HepG2 (cell line): ENCODE measurements at regions not wholly inside any gene's neighbourhood (a gene's known extent, or its start where the extent isn't known, plus 50 kb on each side); places are given as distances from the start of the nearest gene placed in this dataset.

ENCODE experiments used
- ATAC-seq: fragments of 200-7000 bp; cut with Tn5 transposase; 3 replicates; pipeline ENCODE4 v1.9.1; 2020; ENCODE audit warnings: mild to moderate bottlenecking, moderate library complexity
- BruUV-seq: library from RNA; stranded (reverse); fragments of 400-500 nt; replicated peaks from 2 replicates; lab custom pipeline; 2021; lab: Mats Ljungman, UMichigan
- CTCF ChIA-PET: fragments of 300-600 bp; formaldehyde crosslinking; extraction: SDS; loops from one replicate; lab custom pipeline; 2021; ENCODE audit warnings: low total read pairs, inconsistent platforms, low intra/inter-chr PET ratio; lab: Yijun Ruan, JAX
- POLR2A ChIA-PET: fragments of 350-600 bp; sonication (Branson Sonifier 250); formaldehyde crosslinking; loops from one replicate; lab custom pipeline; 2020; ENCODE audit warnings: antibody characterized with exemption, inconsistent platforms; lab: Yijun Ruan, JAX
- DNase-seq: peaks from one replicate; pipeline ENCODE4 v3.0.0-alpha.2; 2015; ENCODE audit warnings: low spot score
- FAIRE-seq: peaks from 3 replicates; lab custom pipeline; 2011; peaks lifted over from hg19 to GRCh38; lab: Jason Lieb, UNC
- H2AFZ ChIP-seq: one replicate; pipeline ENCODE4 v1.6.1; 2011; ENCODE audit warnings: low read length, inconsistent platforms
- H3K27ac ChIP-seq: fragments of 300-600 bp; 3 replicates; pipeline ENCODE4 v1.8.0; 2011; ENCODE audit warnings: mixed run types, mild to moderate bottlenecking, mixed read lengths, low read length, inconsistent platforms; ENCODE audit not compliant: insufficient read depth; ENCODE audit errors: extremely low read length
- H3K27me3 ChIP-seq, 2 experiments: fragments of 200-600 bp in 1 of 2; 2 replicates in 1 of 2; 3 replicates in 1 of 2; pipeline versions ENCODE4 v1.6.0 to v1.8.0; 2011; ENCODE audit warnings: low read length in 2 of 2, mild to moderate bottlenecking in 2 of 2, moderate library complexity in 2 of 2, inconsistent platforms in 1 of 2; ENCODE audit not compliant: insufficient read depth in 2 of 2, control insufficient read depth in 1 of 2
- H3K36me3 ChIP-seq, 2 experiments: fragments of 200-600 bp in 1 of 2; replicated peaks in 1 of 2; 2 replicates in 1 of 2; 3 replicates in 1 of 2; pipeline versions ENCODE4 v1.5.1 to v1.8.0; 2011; ENCODE audit warnings: low read length in 2 of 2, inconsistent platforms in 1 of 2; ENCODE audit not compliant: insufficient read depth in 2 of 2, control insufficient read depth in 1 of 2
- H3K4me1 ChIP-seq: 2 replicates; pipeline ENCODE4 v1.5.1; 2012; ENCODE audit warnings: low read length, inconsistent platforms; ENCODE audit not compliant: insufficient read depth
- H3K4me2 ChIP-seq: 2 replicates; pipeline ENCODE4 v1.6.0; 2011; ENCODE audit warnings: low read depth, low read length, inconsistent platforms
- H3K4me3 ChIP-seq, 3 experiments: fragments of 200-600 bp in 1 of 3; sonication (generic), shearing (Covaris generic) in 1 of 3; replicated peaks in 1 of 3; 2 replicates each; pipeline ENCODE4 v1.5.1; 2011 to 2016; ENCODE audit warnings: low read length in 3 of 3, inconsistent platforms in 2 of 3, low read depth in 2 of 3, mild to moderate bottlenecking in 2 of 3, control low read depth in 1 of 3, mixed read lengths in 1 of 3; ENCODE audit not compliant: insufficient read depth in 1 of 3
- H3K79me2 ChIP-seq: one replicate; pipeline ENCODE4 v1.6.1; 2011; ENCODE audit warnings: low read length, inconsistent platforms; ENCODE audit not compliant: insufficient read depth
- H3K9ac ChIP-seq: 2 replicates; pipeline ENCODE4 v1.6.0; 2011; ENCODE audit warnings: mild to moderate bottlenecking, low read depth, low read length, inconsistent platforms; ENCODE audit not compliant: insufficient read depth
- H3K9me3 ChIP-seq: 2 replicates; pipeline ENCODE4 v1.5.1; 2012; ENCODE audit warnings: mild to moderate bottlenecking, low read length
- H4K20me1 ChIP-seq: 2 replicates; pipeline ENCODE4 v1.6.0; 2011; ENCODE audit warnings: inconsistent platforms, mild to moderate bottlenecking, low read length, moderate library complexity; ENCODE audit not compliant: insufficient read depth
- CBFB ChIP-seq: sonication (generic); formaldehyde crosslinking; IDR thresholded peaks from 2 replicates; pipeline ENCODE4 v1.4.0; 2020; ENCODE audit warnings: missing genetic modification reagents
- DNMT1 ChIP-seq: sonication (generic); formaldehyde crosslinking; IDR thresholded peaks from 2 replicates; pipeline ENCODE4 v1.5.1; 2020; ENCODE audit warnings: mild to moderate bottlenecking, missing genetic modification reagents
- EED ChIP-seq: sonication (generic); formaldehyde crosslinking; IDR thresholded peaks from 2 replicates; pipeline ENCODE4 v1.5.0; 2020; ENCODE audit warnings: mild to moderate bottlenecking, missing genetic modification reagents
- FOXP1 ChIP-seq, 2 experiments: fragments of 450-650 bp in 1 of 2; IDR thresholded peaks; 2 replicates each; pipeline ENCODE4 v1.6.1; 2017 to 2018; ENCODE audit warnings: antibody characterized with exemption in 1 of 2
- RELA ChIP-seq: sonication (generic); formaldehyde crosslinking; IDR thresholded peaks from 2 replicates; pipeline ENCODE4 v1.4.0; 2020; ENCODE audit warnings: missing genetic modification reagents
- RFXAP ChIP-seq: sonication (generic); formaldehyde crosslinking; IDR thresholded peaks from 2 replicates; pipeline ENCODE4 v1.4.0; 2020; ENCODE audit warnings: missing genetic modification reagents, borderline replicate concordance
- SOX5 ChIP-seq: IDR thresholded peaks from 2 replicates; pipeline ENCODE4 v1.6.1; 2016; ENCODE audit warnings: borderline replicate concordance
- SRSF9 ChIP-seq: fragments of 200-400 bp; formaldehyde crosslinking; IDR thresholded peaks from 2 replicates; pipeline ENCODE4 v1.6.1; 2018; ENCODE audit warnings: borderline replicate concordance, mild to moderate bottlenecking, low read depth, low read length; ENCODE audit not compliant: insufficient read depth, poor library complexity, severe bottlenecking
- ZBTB20 ChIP-seq: sonication (generic); formaldehyde crosslinking; IDR thresholded peaks from 2 replicates; pipeline ENCODE4 v1.8.1; 2023; ENCODE audit warnings: missing genetic modification reagents, low read depth, mild to moderate bottlenecking, borderline replicate concordance
- ZFYVE20 ChIP-seq: sonication (generic); formaldehyde crosslinking; IDR thresholded peaks from 2 replicates; pipeline ENCODE4 v1.8.0; 2023; ENCODE audit warnings: low read depth, mild to moderate bottlenecking, moderate library complexity, missing genetic modification reagents, borderline replicate concordance
- ZNF263 ChIP-seq: sonication (generic); formaldehyde crosslinking; IDR thresholded peaks from 2 replicates; pipeline ENCODE4 v1.4.0; 2020; ENCODE audit warnings: missing genetic modification reagents
- ZNF329 ChIP-seq: sonication (generic); formaldehyde crosslinking; IDR thresholded peaks from 2 replicates; pipeline ENCODE4 v1.9.0; 2021; ENCODE audit warnings: low read depth, mild to moderate bottlenecking, missing genetic modification reagents
- ZNF616 ChIP-seq: sonication (generic); formaldehyde crosslinking; IDR thresholded peaks from 2 replicates; pipeline ENCODE4 v1.5.0; 2020; ENCODE audit warnings: low read depth, mild to moderate bottlenecking, missing genetic modification reagents
- ZNF773 ChIP-seq: sonication (generic); formaldehyde crosslinking; IDR thresholded peaks from 2 replicates; pipeline ENCODE4 v1.4.0; 2020; ENCODE audit warnings: missing genetic modification reagents, borderline replicate concordance
- WGBS: methylation state at CpG from one replicate; pipeline ENCODE4 v1.1.6; 2017; ENCODE audit warnings: low lambda C conversion rate; 5-methylcytosine and 5-hydroxymethylcytosine counted together
- in situ Hi-C: cut with HindIII; loops from 2 replicates; pipeline ENCODE4 v1.10.0; 2017; ENCODE audit warnings: low pct_unique_long_range_greater_than_20kb; ENCODE audit not compliant: extremely low pct_ligation_motif_present
- intact Hi-C: fragments of 100-400 bp; cut with micrococcal nuclease; formaldehyde crosslinking; loops from one replicate; pipeline ENCODE4 v1.10.0; 2022; ENCODE audit not compliant: unreplicated experiment
- TF ChIP-seq, protein P1 (sequence below): sonication (generic); formaldehyde crosslinking; IDR thresholded peaks from 2 replicates; pipeline ENCODE4 v1.5.0; 2020; ENCODE audit warnings: mild to moderate bottlenecking, missing genetic modification reagents
- TF ChIP-seq, protein P2 (sequence below): fragments of 450-650 bp; IDR thresholded peaks from 2 replicates; pipeline ENCODE4 v1.6.1; 2017
- TF ChIP-seq, protein P3 (sequence below): sonication (generic); formaldehyde crosslinking; IDR thresholded peaks from 2 replicates; pipeline ENCODE4 v1.4.0; 2020; ENCODE audit warnings: missing genetic modification reagents
- TF ChIP-seq, protein P4 (sequence below): fragments of 450-650 bp; IDR thresholded peaks from 2 replicates; pipeline ENCODE4 v1.6.1; 2016

DNA sequence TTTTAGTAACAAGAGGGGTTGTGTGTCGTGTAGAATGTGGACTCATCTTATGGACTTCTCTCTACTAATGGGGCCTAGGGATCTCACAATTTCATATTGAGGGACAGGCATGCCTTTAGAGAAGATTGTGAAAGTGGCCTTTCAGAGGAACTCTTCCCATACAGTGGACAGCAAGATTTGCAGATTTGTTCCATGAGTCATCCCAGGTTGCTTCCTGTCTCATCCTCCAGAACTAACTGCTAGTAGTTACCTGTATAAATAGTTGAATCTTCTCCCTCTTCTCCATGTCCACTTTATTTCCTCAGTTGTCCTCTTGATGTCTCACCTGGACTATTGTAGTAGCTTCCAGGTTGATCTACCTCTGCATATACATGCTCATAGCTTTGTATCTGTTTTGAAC is 997.5 kb upstream of the CTNND2 start (continued):
- no peak for TF ChIP-seq CBFB

DNA sequence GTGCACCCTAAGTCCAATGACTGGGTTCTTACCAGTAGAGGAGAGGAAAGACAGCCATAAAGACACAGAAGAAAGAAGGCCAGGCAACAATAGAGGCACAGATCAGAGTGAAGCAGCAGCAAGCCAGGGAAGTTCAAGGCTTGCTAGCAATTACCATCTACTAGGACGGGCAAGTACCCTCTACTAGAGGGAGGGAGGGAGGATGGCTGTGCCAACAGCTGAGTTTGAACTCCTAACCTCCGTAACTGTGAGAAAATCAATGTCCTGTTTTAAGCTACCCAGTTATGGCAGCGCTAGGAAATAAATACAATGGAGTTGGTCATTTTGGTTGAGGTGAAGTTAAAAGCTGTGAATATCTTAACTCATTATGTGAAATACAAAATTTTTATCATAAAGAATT is 991.8 kb upstream of the CTNND2 start:
- Histone ChIP-seq H3K4me1 (no peaks in the 10 kb centered on the region), H3K9me3 (peaks cover 72% of the 10 kb centered on the region), H3K79me2 (no peaks in the 10 kb centered on the region), H3K9ac (no peak overlapping the region), H3K4me2 (no peak overlapping the region), H3K27me3 (no peaks in the 10 kb centered on the region), H2AFZ (no peak overlapping the region), H3K36me3 (no peaks in the 10 kb centered on the region), H4K20me1 (no peaks in the 10 kb centered on the region), H3K4me3 (no peak overlapping the region), H3K27ac (no peak overlapping the region)
- in situ Hi-C loops (no loop called here), intact Hi-C loops (no loop called here)
- DNase-seq (no peak), FAIRE-seq (no peak), ATAC-seq (no peak)
- WGBS, result 1% methylated on average over 3 of the region's 3 CpGs
- no TSS peak for BruUV-seq
- POLR2A ChIA-PET, result no interaction called here
- CTCF ChIA-PET, result no interaction called here
- no peak for TF ChIP-seq ZNF616
- TF ChIP-seq FOXP1 (IDR thresholded peaks at IDR 0.05), result no peak
- no peak for TF ChIP-seq FOXP1 (CRISPR knock-in tag; IDR thresholded peaks at IDR 0.05)
- TF ChIP-seq, protein P1, sequence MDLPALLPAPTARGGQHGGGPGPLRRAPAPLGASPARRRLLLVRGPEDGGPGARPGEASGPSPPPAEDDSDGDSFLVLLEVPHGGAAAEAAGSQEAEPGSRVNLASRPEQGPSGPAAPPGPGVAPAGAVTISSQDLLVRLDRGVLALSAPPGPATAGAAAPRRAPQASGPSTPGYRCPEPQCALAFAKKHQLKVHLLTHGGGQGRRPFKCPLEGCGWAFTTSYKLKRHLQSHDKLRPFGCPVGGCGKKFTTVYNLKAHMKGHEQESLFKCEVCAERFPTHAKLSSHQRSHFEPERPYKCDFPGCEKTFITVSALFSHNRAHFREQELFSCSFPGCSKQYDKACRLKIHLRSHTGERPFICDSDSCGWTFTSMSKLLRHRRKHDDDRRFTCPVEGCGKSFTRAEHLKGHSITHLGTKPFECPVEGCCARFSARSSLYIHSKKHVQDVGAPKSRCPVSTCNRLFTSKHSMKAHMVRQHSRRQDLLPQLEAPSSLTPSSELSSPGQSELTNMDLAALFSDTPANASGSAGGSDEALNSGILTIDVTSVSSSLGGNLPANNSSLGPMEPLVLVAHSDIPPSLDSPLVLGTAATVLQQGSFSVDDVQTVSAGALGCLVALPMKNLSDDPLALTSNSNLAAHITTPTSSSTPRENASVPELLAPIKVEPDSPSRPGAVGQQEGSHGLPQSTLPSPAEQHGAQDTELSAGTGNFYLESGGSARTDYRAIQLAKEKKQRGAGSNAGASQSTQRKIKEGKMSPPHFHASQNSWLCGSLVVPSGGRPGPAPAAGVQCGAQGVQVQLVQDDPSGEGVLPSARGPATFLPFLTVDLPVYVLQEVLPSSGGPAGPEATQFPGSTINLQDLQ (CRISPR knock-in tag), result no peak
- no peak for TF ChIP-seq RFXAP (CRISPR knock-in tag)
- TF ChIP-seq, protein P2, sequence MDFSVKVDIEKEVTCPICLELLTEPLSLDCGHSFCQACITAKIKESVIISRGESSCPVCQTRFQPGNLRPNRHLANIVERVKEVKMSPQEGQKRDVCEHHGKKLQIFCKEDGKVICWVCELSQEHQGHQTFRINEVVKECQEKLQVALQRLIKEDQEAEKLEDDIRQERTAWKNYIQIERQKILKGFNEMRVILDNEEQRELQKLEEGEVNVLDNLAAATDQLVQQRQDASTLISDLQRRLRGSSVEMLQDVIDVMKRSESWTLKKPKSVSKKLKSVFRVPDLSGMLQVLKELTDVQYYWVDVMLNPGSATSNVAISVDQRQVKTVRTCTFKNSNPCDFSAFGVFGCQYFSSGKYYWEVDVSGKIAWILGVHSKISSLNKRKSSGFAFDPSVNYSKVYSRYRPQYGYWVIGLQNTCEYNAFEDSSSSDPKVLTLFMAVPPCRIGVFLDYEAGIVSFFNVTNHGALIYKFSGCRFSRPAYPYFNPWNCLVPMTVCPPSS, result no peak
- TF ChIP-seq, protein P3, sequence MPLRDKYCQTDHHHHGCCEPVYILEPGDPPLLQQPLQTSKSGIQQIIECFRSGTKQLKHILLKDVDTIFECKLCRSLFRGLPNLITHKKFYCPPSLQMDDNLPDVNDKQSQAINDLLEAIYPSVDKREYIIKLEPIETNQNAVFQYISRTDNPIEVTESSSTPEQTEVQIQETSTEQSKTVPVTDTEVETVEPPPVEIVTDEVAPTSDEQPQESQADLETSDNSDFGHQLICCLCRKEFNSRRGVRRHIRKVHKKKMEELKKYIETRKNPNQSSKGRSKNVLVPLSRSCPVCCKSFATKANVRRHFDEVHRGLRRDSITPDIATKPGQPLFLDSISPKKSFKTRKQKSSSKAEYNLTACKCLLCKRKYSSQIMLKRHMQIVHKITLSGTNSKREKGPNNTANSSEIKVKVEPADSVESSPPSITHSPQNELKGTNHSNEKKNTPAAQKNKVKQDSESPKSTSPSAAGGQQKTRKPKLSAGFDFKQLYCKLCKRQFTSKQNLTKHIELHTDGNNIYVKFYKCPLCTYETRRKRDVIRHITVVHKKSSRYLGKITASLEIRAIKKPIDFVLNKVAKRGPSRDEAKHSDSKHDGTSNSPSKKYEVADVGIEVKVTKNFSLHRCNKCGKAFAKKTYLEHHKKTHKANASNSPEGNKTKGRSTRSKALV (CRISPR knock-in tag), result no peak
- no peak for TF ChIP-seq RELA (CRISPR knock-in tag)
- TF ChIP-seq ZBTB20 (CRISPR knock-in tag), result no peak
- no peak for TF ChIP-seq EED (CRISPR knock-in tag)
- TF ChIP-seq SRSF9, result no peak
- no peak for TF ChIP-seq ZNF773
- TF ChIP-seq SOX5 (CRISPR knock-in tag), result no peak
- TF ChIP-seq, protein P4, sequence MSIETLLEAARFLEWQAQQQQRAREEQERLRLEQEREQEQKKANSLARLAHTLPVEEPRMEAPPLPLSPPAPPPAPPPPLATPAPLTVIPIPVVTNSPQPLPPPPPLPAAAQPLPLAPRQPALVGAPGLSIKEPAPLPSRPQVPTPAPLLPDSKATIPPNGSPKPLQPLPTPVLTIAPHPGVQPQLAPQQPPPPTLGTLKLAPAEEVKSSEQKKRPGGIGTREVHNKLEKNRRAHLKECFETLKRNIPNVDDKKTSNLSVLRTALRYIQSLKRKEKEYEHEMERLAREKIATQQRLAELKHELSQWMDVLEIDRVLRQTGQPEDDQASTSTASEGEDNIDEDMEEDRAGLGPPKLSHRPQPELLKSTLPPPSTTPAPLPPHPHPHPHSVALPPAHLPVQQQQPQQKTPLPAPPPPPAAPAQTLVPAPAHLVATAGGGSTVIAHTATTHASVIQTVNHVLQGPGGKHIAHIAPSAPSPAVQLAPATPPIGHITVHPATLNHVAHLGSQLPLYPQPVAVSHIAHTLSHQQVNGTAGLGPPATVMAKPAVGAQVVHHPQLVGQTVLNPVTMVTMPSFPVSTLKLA, result no peak
- no peak for TF ChIP-seq ZFYVE20
- TF ChIP-seq ZNF263, result no peak
- no peak for TF ChIP-seq ZNF329 (CRISPR knock-in tag)
- TF ChIP-seq DNMT1, result no peak
